WI38 (cell line): ENCODE measurements at regions not wholly inside any gene's neighbourhood (a gene's known extent, or its start where the extent isn't known, plus 50 kb on each side); places are given as distances from the start of the nearest gene placed in this dataset.

Experiments used
- H3K4me3 ChIP-seq: 2 replicates; pipeline ENCODE4 v1.5.1; 2011; ENCODE audit warnings: low read depth, mild to moderate bottlenecking, control low read depth, low read length
- TF ChIP-seq, protein P1 (sequence below): IDR thresholded peaks from 2 replicates; pipeline ENCODE4 v1.5.1; 2012; ENCODE audit warnings: low read depth, mild to moderate bottlenecking, control low read depth, low read length

DNA sequence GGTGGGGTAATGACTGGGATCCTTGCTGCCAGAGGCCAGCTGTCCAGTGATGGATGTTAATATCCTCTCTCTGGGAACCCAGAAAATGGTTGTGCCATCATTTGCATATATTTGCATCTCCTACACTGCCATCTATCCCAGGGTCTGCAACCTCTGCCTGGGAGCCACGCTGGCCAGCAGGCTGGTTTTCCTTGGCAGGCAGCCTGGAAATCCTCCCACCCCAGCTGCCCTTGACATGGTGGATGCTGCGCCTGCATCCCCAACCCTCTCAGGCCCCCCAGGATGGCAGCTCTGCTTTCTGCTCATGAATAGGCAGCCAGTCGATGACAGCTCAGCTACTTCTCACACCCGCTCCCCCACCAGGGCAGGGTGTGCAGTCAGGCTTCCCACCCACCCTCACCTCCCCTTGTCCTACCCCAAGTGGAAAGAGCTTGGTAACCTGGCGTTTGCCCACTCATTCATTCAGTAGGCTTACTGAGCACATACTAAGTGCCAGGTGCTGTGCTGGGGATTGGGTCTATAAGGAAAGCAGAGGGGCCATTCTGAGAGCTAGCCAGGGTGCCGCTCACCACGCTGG, 202.5 kb downstream of the TRIM29 start:
- no peak overlapping the region for H3K4me3 ChIP-seq
- TF ChIP-seq, protein P1, sequence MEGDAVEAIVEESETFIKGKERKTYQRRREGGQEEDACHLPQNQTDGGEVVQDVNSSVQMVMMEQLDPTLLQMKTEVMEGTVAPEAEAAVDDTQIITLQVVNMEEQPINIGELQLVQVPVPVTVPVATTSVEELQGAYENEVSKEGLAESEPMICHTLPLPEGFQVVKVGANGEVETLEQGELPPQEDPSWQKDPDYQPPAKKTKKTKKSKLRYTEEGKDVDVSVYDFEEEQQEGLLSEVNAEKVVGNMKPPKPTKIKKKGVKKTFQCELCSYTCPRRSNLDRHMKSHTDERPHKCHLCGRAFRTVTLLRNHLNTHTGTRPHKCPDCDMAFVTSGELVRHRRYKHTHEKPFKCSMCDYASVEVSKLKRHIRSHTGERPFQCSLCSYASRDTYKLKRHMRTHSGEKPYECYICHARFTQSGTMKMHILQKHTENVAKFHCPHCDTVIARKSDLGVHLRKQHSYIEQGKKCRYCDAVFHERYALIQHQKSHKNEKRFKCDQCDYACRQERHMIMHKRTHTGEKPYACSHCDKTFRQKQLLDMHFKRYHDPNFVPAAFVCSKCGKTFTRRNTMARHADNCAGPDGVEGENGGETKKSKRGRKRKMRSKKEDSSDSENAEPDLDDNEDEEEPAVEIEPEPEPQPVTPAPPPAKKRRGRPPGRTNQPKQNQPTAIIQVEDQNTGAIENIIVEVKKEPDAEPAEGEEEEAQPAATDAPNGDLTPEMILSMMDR = no peak

DNA sequence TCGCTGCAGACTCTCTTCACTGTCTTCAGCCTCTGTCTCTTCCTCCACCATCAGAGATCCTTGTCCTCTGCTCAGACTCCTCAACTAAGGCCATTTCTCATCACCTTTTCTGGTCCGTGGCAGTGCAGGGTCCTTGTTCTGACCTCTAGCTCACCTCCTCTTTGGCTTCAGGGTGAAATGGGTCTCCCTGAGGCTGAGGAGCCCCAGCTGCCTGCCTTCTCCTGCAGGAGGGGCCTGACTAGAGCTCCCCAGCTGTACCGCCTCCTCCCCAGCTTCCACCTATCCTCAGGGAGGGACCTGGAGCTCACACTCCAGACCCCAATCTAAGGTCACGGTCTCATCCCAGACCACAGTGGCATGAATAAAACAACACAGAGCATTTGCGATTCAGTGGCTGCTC, 203.0 kb downstream of the TRIM29 start:
- TF ChIP-seq, protein P1 = no peak
- H3K4me3 ChIP-seq = no peak overlapping the region

DNA sequence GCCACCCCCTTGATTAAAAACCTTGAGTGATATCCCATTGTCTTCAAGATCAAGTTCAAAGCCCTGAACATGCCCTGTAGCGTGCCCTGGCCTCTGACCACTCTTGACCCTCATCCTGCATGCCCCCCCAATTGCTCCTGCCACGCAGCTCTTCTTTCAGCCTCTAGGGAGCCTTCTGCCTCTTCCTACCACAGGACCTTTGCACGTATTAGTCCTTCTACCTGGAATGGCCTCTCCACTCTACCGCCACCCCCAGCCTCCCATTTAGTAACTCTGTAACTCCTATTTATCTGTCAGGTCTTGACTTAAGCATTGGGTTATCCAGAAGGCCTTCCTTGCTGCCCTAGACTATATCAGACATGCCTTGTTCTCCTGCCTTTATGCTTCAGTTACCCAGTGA, 203.6 kb downstream of the TRIM29 start:
- TF ChIP-seq, protein P1 = no peak
- no peak overlapping the region for H3K4me3 ChIP-seq

DNA sequence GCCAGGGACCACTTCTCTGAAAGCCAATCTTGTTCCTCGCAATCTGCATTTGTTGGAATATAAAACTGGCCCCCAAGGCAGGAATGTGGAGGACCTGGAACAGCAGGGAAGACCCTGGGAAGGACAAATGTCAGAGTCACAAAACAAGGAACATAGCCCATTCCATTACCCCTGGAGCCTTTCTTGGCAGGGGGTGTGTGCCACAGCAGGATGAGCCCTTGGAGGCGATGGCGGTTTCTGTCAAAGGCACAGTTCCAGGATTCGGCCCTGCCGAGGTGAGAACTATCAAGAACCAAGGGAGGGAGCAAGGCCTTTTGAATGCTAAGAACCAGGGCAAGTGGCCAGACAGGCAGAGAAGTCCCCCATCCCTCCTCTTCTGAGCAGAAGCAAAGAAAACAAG, 204.3 kb downstream of the TRIM29 start:
- H3K4me3 ChIP-seq = no peak overlapping the region
- TF ChIP-seq, protein P1 = no peak

DNA sequence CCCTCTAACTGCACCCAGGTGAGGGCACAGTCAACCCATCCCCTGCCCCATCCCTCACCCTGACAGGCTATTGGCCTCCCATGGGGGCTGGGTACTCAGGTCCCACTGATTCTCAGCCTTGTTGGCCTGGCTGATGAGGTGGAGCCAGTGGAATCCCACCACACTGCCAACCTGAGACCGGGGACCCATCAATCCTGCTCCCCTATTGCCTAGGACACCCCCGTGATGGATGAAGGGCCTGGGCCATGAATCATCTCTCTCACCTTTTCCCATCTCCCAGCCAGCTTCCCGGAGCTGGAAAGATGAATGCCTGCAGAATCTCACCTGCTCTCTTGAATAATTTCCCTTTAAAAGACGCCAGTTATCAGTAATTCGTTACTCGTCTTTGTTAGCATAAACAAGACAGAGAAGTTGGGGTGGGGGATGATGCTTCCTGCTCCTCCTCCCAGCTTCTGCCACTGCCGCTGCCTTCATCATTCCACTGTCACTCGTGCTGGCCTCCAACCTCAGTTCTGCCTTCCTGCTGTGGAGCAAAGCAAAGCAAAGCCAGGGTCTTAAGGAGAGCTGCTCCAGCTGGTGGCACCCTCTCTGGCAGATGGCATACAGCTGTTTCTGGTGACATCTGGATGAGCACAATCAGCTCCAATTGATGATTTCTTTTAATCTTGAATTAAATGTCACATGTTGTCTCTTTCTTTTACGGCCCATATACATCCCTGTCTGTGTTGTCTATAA, 204.0 kb upstream of the NECTIN1 start:
- TF ChIP-seq, protein P1 = no peak
- no peak overlapping the region for H3K4me3 ChIP-seq

DNA sequence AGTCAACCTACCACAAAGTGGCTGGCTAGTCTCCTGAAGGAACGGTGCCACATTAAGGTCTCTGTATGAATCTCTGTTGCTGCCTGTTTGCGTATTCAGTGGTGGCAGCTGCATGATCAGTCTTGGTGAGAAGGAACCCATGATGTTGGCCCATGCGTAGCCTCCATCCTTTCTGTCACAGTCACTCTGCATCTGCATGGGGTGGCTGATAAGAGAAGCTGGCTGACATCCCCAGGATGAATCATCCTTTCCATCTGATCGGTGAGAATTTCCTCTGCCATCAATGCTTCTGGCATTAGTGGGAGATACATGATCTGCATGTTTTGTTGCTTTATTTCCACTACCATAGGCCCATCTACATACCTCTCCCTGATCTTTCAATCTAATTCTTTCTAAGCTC, 199.0 kb upstream of the NECTIN1 start:
- H3K4me3 ChIP-seq = no peak overlapping the region
- TF ChIP-seq, protein P1 = no peak

DNA sequence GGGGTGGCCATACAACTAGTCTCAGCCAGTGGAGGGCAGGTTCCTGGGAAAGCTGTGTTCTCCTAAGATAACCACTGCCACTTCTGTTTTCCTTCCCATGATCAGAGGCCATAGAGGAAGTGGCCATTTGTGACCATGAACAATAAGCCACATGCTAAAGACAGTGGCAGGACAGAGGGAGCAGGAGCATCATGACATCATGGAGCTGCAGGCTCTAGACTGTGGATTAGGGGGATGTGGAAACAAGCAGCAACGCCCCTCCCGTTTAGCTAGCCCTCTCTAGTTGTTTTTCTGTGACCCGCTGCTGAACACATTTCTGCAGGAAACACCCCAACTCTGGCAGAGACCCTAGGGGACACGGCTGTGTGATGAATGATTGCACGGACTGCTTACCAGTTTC, 195.0 kb upstream of the NECTIN1 start:
- H3K4me3 ChIP-seq = no peak overlapping the region
- TF ChIP-seq, protein P1 = no peak
